ENCODE measurements at regions not wholly inside any gene's neighbourhood (a gene's known extent, or its start where the extent isn't known, plus 50 kb on each side); places are given as distances from the start of the nearest gene placed in this dataset.
A peak's percentile ranks its signal among the peaks of the same experiment; 100 is the strongest.
"Not testable (repeated sequence)": the region's sequence is repeated elsewhere in the genome, so short reads cannot be mapped to it uniquely, and the experiment has no call there.

GRCh38 chrX:137215467-137215866 is 181.7 kb upstream of the GPR101 start:
- no peak for DNase-seq (ENCODE audit: low read depth in 2 of 3, low spot score in 2 of 3)

GRCh38 chrX:137212078-137212632 is 178.4 kb upstream of the GPR101 start:
- no peak for DNase-seq (ENCODE audit: low read depth in 2 of 3, low spot score in 2 of 3)

- no peak for DNase-seq (ENCODE audit: low read depth in 2 of 3, low spot score in 2 of 3)
Measured at GRCh38 chrX:137198040-137198439, 164.2 kb upstream of the GPR101 start.

GRCh38 chrX:137195991-137196390 is 162.2 kb upstream of the GPR101 start:
- no peak for DNase-seq (ENCODE audit: low read depth in 2 of 3, low spot score in 2 of 3)

GRCh38 chrX:137195296-137195695 is 161.5 kb upstream of the GPR101 start:
- DNase-seq (ENCODE audit: low read depth in 2 of 3, low spot score in 2 of 3), result no peak

- peak in 1 of 3 donors; percentile 31 for DNase-seq (ENCODE audit: low read depth in 2 of 3, low spot score in 2 of 3)
Measured at GRCh38 chrX:137194164-137194563, 160.4 kb upstream of the GPR101 start.

- DNase-seq (ENCODE audit: low read depth in 2 of 3, low spot score in 2 of 3), result no peak
Measured at GRCh38 chrX:137187540-137187939, 153.7 kb upstream of the GPR101 start.

- no peak for DNase-seq (ENCODE audit: low read depth in 2 of 3, low spot score in 2 of 3)
Measured at GRCh38 chrX:137178392-137178791, 144.6 kb upstream of the GPR101 start.

GRCh38 chrX:137172317-137172948 is 138.6 kb upstream of the GPR101 start:
- DNase-seq (ENCODE audit: low read depth in 2 of 3, low spot score in 2 of 3), result no peak

GRCh38 chrX:137171626-137172025 is 137.8 kb upstream of the GPR101 start:
- no peak for DNase-seq (ENCODE audit: low read depth in 2 of 3, low spot score in 2 of 3)

GRCh38 chrX:137166591-137166990 is 132.8 kb upstream of the GPR101 start:
- DNase-seq (ENCODE audit: low read depth in 2 of 3, low spot score in 2 of 3), result no peak

- no peak for DNase-seq (ENCODE audit: low read depth in 2 of 3, low spot score in 2 of 3)
Measured at GRCh38 chrX:137164329-137164728, 130.5 kb upstream of the GPR101 start.

GRCh38 chrX:137151403-137151802 is 117.6 kb upstream of the GPR101 start:
- no peak for DNase-seq (ENCODE audit: low read depth in 2 of 3, low spot score in 2 of 3)

- DNase-seq (ENCODE audit: low read depth in 2 of 3, low spot score in 2 of 3), result no peak
Measured at GRCh38 chrX:137143864-137144263, 110.1 kb upstream of the GPR101 start.

GRCh38 chrX:137122651-137123050 is 88.9 kb upstream of the GPR101 start:
- DNase-seq (ENCODE audit: low read depth in 2 of 3, low spot score in 2 of 3), result not testable (repeated sequence)

- no peak for DNase-seq (ENCODE audit: low read depth in 2 of 3, low spot score in 2 of 3)
Measured at GRCh38 chrX:137119049-137119448, 85.3 kb upstream of the GPR101 start.

GRCh38 chrX:137118536-137118935 is 84.7 kb upstream of the GPR101 start:
- DNase-seq (ENCODE audit: low read depth in 2 of 3, low spot score in 2 of 3), result no peak

- no peak for DNase-seq (ENCODE audit: low read depth in 2 of 3, low spot score in 2 of 3)
Measured at GRCh38 chrX:137118136-137118535, 84.3 kb upstream of the GPR101 start.

GRCh38 chrX:137107877-137108276 is 74.1 kb upstream of the GPR101 start:
- DNase-seq (ENCODE audit: low read depth in 2 of 3, low spot score in 2 of 3), result not testable (repeated sequence)

- no peak for DNase-seq (ENCODE audit: low read depth in 2 of 3, low spot score in 2 of 3)
Measured at GRCh38 chrX:137101273-137101990, 67.6 kb upstream of the GPR101 start.

All from hematopoietic multipotent progenitor cell (in vitro differentiated cells).